Kidney tubule cell (primary cell): ENCODE measurements at regions not wholly inside any gene's neighbourhood (a gene's known extent, or its start where the extent isn't known, plus 50 kb on each side); places are given as distances from the start of the nearest gene placed in this dataset.
"Not testable (repeated sequence)": the region's sequence is repeated elsewhere in the genome, so short reads cannot be mapped to it uniquely, and the experiment has no call there.

Experiments
- DNase-seq: peaks from one replicate; pipeline ENCODE4 v3.0.0-alpha.2; 2018; ENCODE audit warnings: low spot score

DNA sequence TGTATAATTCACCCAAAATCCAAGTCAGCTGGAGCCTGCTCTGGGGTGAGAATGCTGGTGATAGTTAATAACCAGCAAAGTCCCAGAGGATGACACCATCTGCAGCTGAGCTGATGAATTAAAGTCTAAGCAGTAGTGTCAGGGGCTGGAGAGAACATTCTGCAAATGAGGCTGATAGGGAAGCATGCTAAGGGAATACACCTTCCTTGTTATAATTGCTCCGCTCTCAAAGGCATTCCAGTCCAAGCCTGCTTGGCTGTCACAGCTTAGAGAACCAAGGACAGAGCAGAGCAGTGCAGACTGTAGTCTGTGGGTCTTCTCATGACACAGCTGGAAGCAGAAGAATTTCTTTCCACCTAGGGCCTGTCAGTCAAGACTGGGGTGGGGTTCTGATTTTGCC lies 283.1 kb downstream of the SIPA1L2 start:
- DNase-seq, result no peak

DNA sequence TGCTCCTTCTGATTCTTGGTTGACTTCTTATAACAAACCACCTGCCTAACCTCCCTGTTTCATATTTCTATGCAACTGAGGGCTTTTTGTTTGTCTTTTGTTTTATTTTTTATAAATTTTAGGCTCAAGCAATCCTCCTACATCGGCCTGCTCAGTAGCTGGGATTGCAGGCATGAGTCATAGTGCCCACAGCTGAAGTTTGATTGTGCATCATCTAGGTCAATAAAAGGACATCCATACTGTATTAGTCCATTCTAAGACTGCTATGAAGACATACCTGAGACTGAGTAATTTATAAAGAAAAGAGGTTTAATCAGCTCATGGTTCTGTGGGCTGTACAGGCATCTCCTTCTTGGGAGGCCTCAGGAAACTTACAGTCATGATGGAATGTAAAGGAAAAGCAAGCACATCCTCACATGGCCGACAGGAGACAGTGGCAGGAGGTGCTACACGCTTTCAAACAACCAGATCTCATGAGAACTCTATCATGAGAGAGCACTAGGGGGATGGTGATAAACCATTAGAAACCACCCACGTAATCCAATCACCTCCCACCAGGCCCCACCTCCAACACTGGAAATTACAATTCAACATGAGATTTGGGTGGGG lies 285.0 kb downstream of the SIPA1L2 start:
- DNase-seq, result no peak

DNA sequence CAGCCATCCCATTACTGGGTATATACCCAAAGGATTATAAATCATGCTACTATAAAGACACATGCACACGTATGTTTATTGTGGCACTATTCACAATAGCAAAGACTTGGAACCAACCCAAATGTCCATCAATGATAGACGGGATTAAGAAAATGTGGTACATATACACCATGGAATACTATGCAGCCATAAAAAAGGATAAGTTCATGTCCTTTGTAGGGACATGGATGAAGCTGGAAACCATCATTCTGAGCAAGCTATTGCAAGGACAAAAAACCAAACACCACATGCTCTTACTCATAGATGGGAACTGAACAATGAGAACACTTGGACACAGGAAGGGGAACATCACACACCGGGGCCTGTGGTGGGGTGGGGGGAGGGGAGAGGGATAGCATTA lies 285.7 kb downstream of the SIPA1L2 start:
- not testable (repeated sequence) for DNase-seq

DNA sequence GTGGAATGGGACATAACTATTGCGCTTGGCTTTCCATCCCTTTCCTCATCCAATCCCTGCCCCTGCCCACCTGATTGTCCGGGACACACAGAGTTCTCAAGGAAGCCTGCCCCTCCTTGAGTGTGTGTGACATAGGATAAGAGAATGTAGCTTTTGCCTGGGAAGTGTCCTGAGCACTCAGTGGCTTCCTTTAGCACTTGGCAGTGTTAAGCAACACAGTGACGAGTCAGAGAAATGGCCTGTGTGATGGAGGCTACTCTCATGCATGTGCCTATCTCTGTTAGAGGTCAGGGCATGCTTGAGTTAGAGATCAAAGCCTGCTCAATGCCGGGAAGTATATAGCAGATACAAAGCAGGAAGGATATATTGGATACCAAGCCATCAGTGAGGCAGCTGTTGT lies 289.5 kb downstream of the SIPA1L2 start:
- DNase-seq, result peak; percentile 43

GRCh38 chr1:232339073-232339472 lies 290.9 kb downstream of the SIPA1L2 start:
- no peak for DNase-seq

- DNase-seq, result no peak
Measured at GRCh38 chr1:232335741-232336293, 294.1 kb downstream of the SIPA1L2 start.

DNA sequence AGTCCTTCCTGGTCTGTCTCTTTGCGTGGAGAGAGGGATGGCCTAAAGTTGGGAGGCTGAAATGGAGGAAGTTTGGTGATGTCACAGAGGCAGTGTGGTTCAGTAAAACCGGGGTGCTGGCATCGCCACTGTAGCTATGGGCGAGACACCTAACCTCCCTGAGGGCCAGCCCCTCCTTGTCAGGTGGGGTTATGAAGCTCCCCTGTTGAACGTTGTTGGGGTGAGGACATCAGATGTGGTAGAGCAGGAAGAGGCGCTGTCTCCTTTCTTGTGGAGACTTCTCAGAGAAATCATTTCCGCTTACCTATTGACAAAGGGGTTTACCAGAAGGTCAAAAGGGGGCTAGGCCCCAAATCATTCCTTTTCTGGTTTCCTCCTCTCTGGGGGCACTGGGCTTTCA lies 294.7 kb downstream of the SIPA1L2 start:
- no peak for DNase-seq

GRCh38 chr1:232334811-232335210 lies 295.1 kb downstream of the SIPA1L2 start:
- no peak for DNase-seq

GRCh38 chr1:232334246-232334645 lies 295.7 kb downstream of the SIPA1L2 start:
- no peak for DNase-seq

DNA sequence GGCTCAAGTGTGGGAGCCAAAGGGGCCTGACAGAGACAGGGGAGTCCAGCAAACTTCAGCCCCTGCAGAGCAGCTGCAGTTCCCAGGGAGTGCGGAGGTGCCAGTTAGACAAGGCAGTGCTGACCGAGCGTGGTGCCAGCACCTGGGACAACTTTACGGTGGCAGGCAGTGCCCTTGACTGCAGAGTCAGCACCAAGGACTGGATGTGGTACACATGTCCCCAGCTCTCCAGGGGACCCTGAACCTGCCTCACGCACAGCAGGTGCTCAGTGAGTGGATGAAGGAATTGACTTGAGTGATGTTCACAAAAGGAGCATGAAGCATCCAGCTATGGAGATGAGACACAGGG lies 296.5 kb downstream of the SIPA1L2 start:
- DNase-seq, result no peak

DNA sequence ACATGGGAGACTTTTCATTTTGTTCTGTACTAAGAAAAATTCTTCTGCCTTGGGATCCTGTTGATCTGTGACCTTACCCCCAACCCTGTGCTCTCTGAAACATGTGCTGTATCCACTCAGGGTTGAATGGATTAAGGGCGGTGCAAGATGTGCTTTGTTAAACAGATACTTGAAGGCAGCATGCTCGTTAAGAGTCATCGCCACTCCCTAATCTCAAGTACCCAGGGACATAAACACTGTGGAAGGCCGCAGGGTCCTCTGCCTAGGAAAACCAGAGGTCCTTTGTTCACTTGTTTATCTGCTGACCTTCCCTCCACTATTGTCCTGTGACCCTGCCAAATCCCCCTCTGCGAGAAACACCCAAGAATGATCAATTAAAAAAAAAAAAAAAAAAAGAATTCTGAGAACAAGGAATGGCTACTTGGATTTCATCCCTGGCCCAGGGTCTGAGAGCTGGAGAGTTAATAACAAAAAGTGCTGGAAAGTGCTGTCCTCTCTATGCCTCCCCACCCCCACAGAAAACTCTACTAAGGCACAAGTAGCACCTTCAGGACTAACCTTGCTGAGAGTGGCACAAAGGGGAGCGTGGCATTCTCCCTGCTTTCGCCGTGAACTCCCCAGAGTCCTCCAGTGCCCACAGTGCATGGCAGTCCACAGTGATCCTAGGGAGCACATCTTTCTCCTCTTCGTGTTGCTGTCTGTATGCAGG lies 297.1 kb downstream of the SIPA1L2 start:
- DNase-seq, result not testable (repeated sequence)

DNA sequence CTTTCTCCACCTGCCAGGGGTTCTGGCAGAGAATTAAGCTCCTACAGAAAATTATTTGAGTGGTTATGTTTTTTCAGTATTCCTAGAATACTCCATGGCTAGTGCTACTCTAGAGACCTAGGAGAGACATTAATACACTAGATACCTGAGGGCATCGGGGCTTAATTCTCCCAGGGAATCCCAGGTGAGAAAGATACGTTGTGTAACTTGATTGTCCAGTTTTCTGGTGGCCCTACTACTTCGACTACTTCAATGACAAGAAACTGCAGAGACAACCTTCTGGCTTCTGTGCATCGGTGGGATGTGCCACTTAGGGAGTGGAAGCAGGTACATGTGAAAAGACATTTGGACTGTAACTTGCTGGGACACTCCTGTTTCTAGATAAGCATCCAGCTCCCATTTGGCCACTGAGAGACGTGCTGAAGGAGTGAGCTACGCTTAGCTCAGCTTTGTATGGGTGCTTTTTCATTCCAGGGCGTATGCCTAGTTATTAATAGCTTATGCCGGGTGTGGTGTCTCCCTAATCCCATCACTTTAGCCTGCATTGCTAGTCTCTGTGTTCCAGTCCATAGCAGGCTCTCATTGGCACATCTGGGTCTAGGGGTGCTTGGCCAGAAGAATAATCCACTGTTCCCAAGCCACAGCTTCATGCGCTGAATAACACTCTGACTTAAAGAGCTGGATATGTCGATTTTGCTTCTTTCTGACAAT lies 300.7 kb downstream of the SIPA1L2 start:
- DNase-seq, result no peak

DNA sequence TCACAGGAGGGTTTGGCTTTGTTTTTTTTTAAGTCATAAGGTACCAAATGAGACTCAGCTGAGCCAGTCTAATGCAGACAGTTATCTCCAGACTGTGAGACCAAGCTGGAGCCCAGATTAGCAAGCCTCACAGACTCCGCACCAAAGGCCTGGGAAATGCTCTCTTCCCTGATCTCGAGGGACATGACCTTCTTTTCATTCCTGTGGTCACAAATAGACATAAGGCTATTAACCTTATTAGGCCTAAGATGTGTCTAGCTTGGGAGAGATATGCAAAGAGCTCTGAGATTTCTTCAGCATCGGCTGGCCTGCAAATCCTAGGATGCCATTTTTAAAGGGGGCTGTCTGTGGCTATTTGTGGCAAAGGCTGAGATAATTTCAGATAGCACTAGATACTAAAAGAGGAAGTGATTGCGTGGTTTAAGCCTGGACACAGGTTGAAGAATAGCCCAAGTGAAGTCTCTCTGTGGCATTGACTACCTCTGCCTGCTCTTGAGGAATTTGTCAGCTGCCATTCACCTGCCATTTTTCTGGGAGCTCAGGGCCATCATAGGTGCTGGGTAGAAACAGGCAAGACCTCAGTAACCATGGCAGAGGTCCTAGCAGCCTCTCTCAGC lies 301.3 kb downstream of the SIPA1L2 start:
- no peak for DNase-seq

GRCh38 chr1:232327899-232328298 lies 302.0 kb downstream of the SIPA1L2 start:
- DNase-seq, result no peak

DNA sequence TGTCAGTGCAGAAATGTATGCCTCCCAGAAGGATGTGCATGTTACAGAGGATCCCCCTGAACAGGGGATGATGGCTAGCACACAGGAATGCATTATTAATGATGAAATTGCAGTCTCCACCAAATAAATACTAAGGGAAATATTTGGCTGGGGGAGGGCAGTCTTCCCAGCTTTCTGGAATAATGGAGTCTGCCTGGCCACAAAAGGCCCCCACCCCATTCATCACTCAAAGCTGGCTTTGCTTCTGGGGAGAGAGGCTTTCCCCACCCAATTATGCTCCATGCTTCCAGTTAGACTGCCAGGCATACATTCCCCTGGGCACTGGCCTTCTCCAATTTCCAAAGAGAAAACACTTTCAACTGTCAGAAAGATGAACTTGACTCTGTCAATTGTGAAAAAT lies 302.7 kb downstream of the SIPA1L2 start:
- no peak for DNase-seq

- no peak for DNase-seq
Measured at GRCh38 chr1:232322162-232322734, 307.7 kb downstream of the SIPA1L2 start.

- no peak for DNase-seq
Measured at GRCh38 chr1:232319518-232320210, 310.3 kb downstream of the SIPA1L2 start.

DNA sequence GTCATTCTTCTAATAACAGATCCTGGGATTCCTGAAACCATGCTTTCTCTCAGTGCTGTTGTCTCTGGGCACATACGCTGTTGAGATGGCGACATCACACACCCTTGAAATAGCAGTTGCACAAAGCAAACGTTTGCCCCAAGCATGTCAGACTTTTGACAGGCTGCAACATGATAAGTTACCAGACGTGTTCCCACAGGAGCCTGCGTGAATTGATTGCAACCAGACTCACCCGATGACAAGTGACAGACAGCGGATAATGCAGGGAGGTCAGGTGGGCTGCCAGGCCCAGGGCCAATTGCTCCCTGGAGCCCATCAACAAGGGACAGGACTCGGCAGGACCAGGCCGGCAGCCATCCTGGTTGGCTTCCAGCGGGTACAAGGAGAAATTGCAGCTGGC lies 310.9 kb downstream of the SIPA1L2 start:
- DNase-seq, result no peak

DNA sequence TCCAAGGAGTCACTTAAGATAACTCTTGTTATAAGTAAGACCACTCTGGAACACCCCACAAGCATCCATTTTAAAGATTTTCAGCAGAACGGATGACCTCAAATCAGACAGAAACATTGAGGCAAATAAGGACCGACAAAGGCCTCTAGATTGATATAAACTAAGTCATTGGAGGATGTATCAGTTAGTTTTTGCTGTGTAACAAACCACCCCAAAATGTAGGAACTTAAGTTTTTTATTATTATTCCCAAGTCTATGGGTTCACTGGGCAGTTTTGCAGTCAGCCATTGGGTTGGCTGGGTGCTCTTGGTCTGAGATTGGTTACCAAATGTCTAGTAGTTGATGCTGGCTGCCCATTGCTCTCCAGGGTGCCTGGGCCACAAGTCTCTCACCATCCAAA lies 311.8 kb downstream of the SIPA1L2 start:
- DNase-seq, result no peak

DNA sequence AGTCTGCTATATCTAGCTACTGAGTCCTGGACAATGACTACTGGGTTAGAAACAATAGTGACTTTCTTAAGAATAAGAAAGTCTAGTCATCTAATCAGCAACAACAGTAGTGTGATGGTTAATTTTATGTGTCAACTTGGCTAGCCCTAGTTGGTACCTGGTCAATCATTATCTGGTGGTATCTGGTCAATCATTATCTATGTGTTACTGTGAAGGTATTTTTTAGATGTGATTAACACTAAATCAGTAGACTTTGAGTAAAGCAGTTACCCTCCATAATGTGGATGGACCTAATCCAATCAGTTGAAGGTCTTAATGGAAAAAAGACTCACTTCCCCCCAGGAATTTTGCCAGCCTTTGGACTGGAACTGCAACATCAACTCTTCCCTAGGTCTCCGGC lies 312.6 kb downstream of the SIPA1L2 start:
- peak; percentile 91 for DNase-seq

- DNase-seq, result no peak
Measured at GRCh38 chr1:232316864-232317263, 313.1 kb downstream of the SIPA1L2 start.

DNA sequence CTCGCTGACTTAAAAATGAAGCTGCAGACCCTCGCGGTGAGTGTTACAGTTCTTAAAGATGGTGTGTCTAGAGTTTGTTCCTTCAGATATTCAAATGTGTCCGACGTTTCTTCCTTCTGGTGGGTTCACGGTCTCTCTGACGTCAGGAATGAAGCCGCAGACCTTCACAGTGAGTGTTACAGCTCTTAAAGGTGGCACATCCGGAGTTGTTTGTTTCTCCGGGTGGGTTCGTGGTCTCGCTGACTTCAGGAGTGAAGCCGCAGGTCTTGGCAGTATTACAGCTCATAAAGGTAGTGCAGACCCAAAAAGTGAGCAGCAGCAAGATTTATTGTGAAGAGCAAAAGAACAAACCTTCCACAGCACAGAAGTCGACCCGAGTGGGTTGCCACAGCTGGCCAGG lies 316.1 kb downstream of the SIPA1L2 start:
- DNase-seq, result not testable (repeated sequence)
